ENCODE measurements at regions not wholly inside any gene's neighbourhood (a gene's known extent, or its start where the extent isn't known, plus 50 kb on each side); places are given as distances from the start of the nearest gene placed in this dataset.

GRCh38 chr6:74087899-74088298 is 391.9 kb downstream of the CD109 start:
- in situ Hi-C loops (cut with HindIII; ENCODE audit: low pct_unique_long_range_greater_than_20kb, low sequenced_read_pairs), result no loop called here
- peak in 1 of 2 experiments; percentile 30 for DNase-seq (ENCODE audit: low read depth in 1 of 2, low spot score in 1 of 2)
- no peak for TF ChIP-seq JUND (IDR thresholded peaks at IDR 0.05; ENCODE audit: low read depth)

GRCh38 chr6:74075896-74076295 is 379.9 kb downstream of the CD109 start:
- no peak for TF ChIP-seq JUND (IDR thresholded peaks at IDR 0.05; ENCODE audit: low read depth)
- in situ Hi-C loops (cut with HindIII; ENCODE audit: low pct_unique_long_range_greater_than_20kb, low sequenced_read_pairs), result no loop called here
- no peak for DNase-seq (ENCODE audit: low read depth in 1 of 2, low spot score in 1 of 2)

- in situ Hi-C loops (cut with HindIII; ENCODE audit: low pct_unique_long_range_greater_than_20kb, low sequenced_read_pairs), result no loop called here
- TF ChIP-seq JUND (IDR thresholded peaks at IDR 0.05; ENCODE audit: low read depth), result no peak
- peak in 1 of 2 experiments; percentile 27 for DNase-seq (ENCODE audit: low read depth in 1 of 2, low spot score in 1 of 2)
These were observed 379.3 kb downstream of the CD109 start for GRCh38 chr6:74075323-74075722.

- no peak for DNase-seq (ENCODE audit: low read depth in 1 of 2, low spot score in 1 of 2)
- no peak for TF ChIP-seq JUND (IDR thresholded peaks at IDR 0.05; ENCODE audit: low read depth)
- in situ Hi-C loops (cut with HindIII; ENCODE audit: low pct_unique_long_range_greater_than_20kb, low sequenced_read_pairs), result no loop called here
These were observed 378.6 kb downstream of the CD109 start for GRCh38 chr6:74074645-74075044.

- no peak for DNase-seq (ENCODE audit: low read depth in 1 of 2, low spot score in 1 of 2)
- TF ChIP-seq JUND (IDR thresholded peaks at IDR 0.05; ENCODE audit: low read depth), result no peak
- in situ Hi-C loops (cut with HindIII; ENCODE audit: low pct_unique_long_range_greater_than_20kb, low sequenced_read_pairs), result no loop called here
These were observed 378.0 kb downstream of the CD109 start for GRCh38 chr6:74073999-74074398.

- DNase-seq (ENCODE audit: low read depth in 1 of 2, low spot score in 1 of 2), result no peak
- in situ Hi-C loops (cut with HindIII; ENCODE audit: low pct_unique_long_range_greater_than_20kb, low sequenced_read_pairs), result no loop called here
- no peak for TF ChIP-seq JUND (IDR thresholded peaks at IDR 0.05; ENCODE audit: low read depth)
These were observed 377.4 kb downstream of the CD109 start for GRCh38 chr6:74073429-74073828.

GRCh38 chr6:74071214-74071613 is 375.2 kb downstream of the CD109 start:
- in situ Hi-C loops (cut with HindIII; ENCODE audit: low pct_unique_long_range_greater_than_20kb, low sequenced_read_pairs), result no loop called here
- DNase-seq (ENCODE audit: low read depth in 1 of 2, low spot score in 1 of 2), result no peak
- TF ChIP-seq JUND (IDR thresholded peaks at IDR 0.05; ENCODE audit: low read depth), result no peak

- TF ChIP-seq JUND (IDR thresholded peaks at IDR 0.05; ENCODE audit: low read depth), result no peak
- in situ Hi-C loops (cut with HindIII; ENCODE audit: low pct_unique_long_range_greater_than_20kb, low sequenced_read_pairs), result no loop called here
- no peak for DNase-seq (ENCODE audit: low read depth in 1 of 2, low spot score in 1 of 2)
These were observed 374.7 kb downstream of the CD109 start for GRCh38 chr6:74070711-74071110.

- TF ChIP-seq JUND (IDR thresholded peaks at IDR 0.05; ENCODE audit: low read depth), result no peak
- in situ Hi-C loops (cut with HindIII; ENCODE audit: low pct_unique_long_range_greater_than_20kb, low sequenced_read_pairs), result no loop called here
- DNase-seq (ENCODE audit: low read depth in 1 of 2, low spot score in 1 of 2), result no peak
These were observed 374.1 kb downstream of the CD109 start for GRCh38 chr6:74070091-74070490.

GRCh38 chr6:74069089-74069581 is 373.1 kb downstream of the CD109 start:
- TF ChIP-seq JUND (IDR thresholded peaks at IDR 0.05; ENCODE audit: low read depth), result no peak
- DNase-seq (ENCODE audit: low read depth in 1 of 2, low spot score in 1 of 2), result no peak
- in situ Hi-C loops (cut with HindIII; ENCODE audit: low pct_unique_long_range_greater_than_20kb, low sequenced_read_pairs), result no loop called here

- DNase-seq (ENCODE audit: low read depth in 1 of 2, low spot score in 1 of 2), result no peak
- in situ Hi-C loops (cut with HindIII; ENCODE audit: low pct_unique_long_range_greater_than_20kb, low sequenced_read_pairs), result no loop called here
- no peak for TF ChIP-seq JUND (IDR thresholded peaks at IDR 0.05; ENCODE audit: low read depth)
These were observed 370.3 kb downstream of the CD109 start for GRCh38 chr6:74066168-74066871.

- in situ Hi-C loops (cut with HindIII; ENCODE audit: low pct_unique_long_range_greater_than_20kb, low sequenced_read_pairs), result no loop called here
These were observed 369.7 kb downstream of the CD109 start for GRCh38 chr6:74065705-74066104.

GRCh38 chr6:74063391-74063790 is 367.4 kb downstream of the CD109 start:
- in situ Hi-C loops (cut with HindIII; ENCODE audit: low pct_unique_long_range_greater_than_20kb, low sequenced_read_pairs), result no loop called here
- TF ChIP-seq JUND (IDR thresholded peaks at IDR 0.05; ENCODE audit: low read depth), result no peak
- DNase-seq (ENCODE audit: low read depth in 1 of 2, low spot score in 1 of 2), result no peak

More at GRCh38 chr6:74065705-74066104, 369.7 kb downstream of the CD109 start:
- TF ChIP-seq JUND (IDR thresholded peaks at IDR 0.05; ENCODE audit: low read depth), result no peak
- no peak for DNase-seq (ENCODE audit: low read depth in 1 of 2, low spot score in 1 of 2)

- no peak for DNase-seq (ENCODE audit: low read depth in 1 of 2, low spot score in 1 of 2)
- in situ Hi-C loops (cut with HindIII; ENCODE audit: low pct_unique_long_range_greater_than_20kb, low sequenced_read_pairs), result no loop called here
- no peak for TF ChIP-seq JUND (IDR thresholded peaks at IDR 0.05; ENCODE audit: low read depth)
These were observed 365.2 kb downstream of the CD109 start for GRCh38 chr6:74061201-74061600.
